ENCODE measurements at regions not wholly inside any gene's neighbourhood (a gene's known extent, or its start where the extent isn't known, plus 50 kb on each side); places are given as distances from the start of the nearest gene placed in this dataset.

- TF ChIP-seq CTCF (IDR thresholded peaks at IDR 0.05) (no peak), NR3C1 (IDR thresholded peaks at IDR 0.05) (no peak), CHD2 (IDR thresholded peaks at IDR 0.05; ENCODE audit: low read length, partially characterized antibody) (no peak), CBX2 (IDR thresholded peaks at IDR 0.05; ENCODE audit: borderline replicate concordance, low read depth) (no peak)
Measured at GRCh38 chr17:56656701-56657327, 63.3 kb downstream of the NOG start.
